DMS114 treated with DMSO at 0.1 percent for 48 hours (cell line): ENCODE measurements at regions not wholly inside any gene's neighbourhood (a gene's known extent, or its start where the extent isn't known, plus 50 kb on each side); places are given as distances from the start of the nearest gene placed in this dataset.
A peak's percentile ranks its signal among the peaks of the same experiment; 100 is the strongest.

ENCODE experiments used
- DNase-seq: peaks from one replicate; lab custom pipeline; 2025; ENCODE audit not compliant: unreplicated experiment; lab: John Stamatoyannopoulos, UW

- DNase-seq = no peak
Observed at GRCh38 chr6:23396949-23397348, 729.1 kb upstream of the NRSN1 start.

DNA sequence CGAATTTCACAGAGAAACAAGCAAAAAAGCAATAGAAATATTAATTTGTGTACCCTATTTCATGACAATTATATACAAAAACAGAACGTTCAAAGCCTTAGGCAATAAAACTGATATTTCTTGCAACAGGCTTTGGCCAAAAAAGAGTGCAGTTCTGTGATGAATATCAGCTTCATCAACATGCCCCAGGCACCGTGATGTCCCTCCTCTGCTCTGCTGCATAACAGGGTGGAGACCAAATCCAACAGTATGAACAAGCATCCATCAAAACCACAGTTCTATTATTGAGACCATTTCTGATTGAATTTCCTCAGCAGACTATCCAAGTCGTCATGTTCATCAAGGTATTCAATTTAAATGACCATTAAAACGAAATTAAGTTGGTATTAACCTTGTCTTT is 722.6 kb upstream of the NRSN1 start:
- DNase-seq = no peak

DNA sequence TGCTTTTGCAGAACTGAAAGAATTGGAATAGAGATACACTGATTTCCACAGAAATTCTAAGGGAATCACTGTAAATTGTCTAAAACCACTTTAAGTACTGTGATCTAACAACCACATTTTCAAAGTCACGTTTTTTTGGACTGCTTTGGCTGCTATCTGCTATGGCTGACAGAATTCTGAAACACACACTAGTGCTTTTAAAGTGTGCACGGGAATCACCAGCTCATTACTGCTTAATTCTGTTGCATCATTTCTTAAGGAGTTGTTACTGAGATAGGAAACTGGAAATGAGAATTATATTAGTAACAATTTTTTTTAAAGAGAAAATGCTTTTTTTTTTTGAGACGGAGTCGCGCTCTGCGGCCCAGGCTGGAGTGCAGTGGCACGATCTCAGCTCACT is 716.5 kb upstream of the NRSN1 start:
- no peak for DNase-seq

GRCh38 chr6:23410439-23410838 is 715.6 kb upstream of the NRSN1 start:
- DNase-seq = no peak

- no peak for DNase-seq
Observed at GRCh38 chr6:23412770-23413169, 713.2 kb upstream of the NRSN1 start.

DNA sequence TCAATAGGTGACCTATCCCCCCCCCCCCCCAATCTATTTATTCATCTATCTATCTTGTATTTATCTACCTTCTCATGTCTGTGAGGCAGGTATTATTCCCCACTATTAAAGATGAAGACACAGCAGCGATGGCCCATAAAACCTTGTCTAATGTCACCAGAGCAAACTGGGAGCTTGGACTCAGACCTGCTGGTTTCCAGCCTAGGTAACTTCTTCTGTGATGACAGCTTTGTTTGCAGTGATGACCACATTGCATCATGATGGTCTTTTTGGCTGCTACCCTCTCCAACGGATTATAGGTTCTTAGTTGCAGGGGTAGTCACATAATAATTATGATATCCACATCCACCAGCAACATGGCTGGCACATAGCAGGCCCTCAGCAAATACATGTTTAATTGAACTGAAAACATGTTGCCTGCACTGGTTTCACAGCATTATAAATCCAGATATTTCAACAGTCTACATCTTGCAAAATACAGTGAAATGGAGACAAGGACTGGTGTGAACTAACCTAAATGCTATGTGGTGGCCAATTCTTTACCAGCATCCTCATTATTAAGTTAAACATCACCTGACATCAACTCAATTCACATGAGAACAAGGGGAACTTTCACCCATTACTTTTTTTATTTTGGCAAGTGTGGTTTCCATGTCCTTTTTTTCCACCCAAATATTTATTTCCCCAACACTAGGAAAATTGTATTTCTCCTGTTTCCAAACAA is 712.5 kb upstream of the NRSN1 start:
- no peak for DNase-seq

DNA sequence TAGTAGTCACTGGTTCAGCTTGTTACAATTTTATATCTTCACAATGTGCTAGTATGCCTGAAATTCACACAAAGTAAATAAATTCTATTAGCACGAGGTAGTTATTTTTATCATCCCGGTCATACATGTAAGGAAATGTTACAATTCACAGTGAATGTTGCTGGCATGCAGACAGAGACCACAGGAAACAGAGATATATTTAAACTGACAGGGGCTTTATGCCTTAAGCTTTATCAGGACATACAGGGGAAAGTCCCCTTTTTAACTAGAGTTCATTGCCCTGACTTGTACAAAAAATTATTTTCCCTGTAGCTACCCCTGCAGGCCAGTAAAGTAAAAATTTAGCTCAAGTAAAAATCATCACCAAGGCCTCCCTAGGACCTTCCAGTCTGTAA is 712.0 kb upstream of the NRSN1 start:
- no peak for DNase-seq

- no peak for DNase-seq
Observed at GRCh38 chr6:23414922-23415321, 711.1 kb upstream of the NRSN1 start.

DNA sequence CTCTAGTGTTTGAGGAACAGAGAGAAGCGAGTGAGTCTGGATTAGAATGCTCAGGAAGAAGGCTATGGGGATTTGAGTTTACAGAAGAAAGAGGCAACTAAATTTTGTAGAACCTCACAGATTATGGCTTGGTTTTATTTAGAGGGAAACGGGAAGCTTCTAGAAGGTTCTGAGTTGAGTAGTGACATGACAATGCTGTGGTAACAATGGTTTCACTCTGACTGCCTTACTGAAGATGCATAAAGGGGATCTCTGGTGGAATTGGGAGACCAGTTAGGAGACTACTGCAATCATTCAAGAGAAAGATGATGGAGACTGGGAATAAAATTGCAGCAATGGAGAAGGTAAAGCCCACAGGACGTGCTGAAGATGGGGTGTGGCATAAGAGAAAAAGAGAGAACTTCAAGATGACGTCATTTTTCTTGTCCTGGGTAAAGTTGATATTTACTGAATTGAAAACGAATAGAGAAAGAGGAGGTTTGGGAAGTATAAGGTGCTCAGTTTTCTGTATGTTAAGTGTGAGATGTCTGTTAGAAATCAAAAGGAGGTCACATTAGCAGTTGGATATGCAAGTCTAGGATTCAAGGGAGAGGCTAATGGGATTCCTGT is 710.1 kb upstream of the NRSN1 start:
- no peak for DNase-seq

DNA sequence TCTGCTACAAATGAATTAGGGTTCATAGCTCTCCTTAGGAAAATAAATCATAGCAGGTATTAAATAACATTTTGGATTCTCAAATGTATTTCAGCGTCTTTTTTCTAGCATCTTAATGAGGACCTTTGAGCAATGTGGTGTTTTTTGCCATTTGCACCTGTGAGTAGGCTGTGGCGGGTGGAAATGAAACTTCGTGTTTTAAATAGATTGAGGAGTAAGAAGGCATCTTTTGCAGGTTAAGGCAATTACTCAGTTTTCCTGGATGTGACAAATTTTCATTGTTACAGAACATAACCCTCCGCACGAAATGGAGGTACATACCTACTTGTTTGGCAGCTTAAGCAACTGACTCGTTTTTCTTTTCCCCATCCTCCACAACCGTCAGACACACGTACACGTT is 708.9 kb upstream of the NRSN1 start:
- DNase-seq = no peak

DNA sequence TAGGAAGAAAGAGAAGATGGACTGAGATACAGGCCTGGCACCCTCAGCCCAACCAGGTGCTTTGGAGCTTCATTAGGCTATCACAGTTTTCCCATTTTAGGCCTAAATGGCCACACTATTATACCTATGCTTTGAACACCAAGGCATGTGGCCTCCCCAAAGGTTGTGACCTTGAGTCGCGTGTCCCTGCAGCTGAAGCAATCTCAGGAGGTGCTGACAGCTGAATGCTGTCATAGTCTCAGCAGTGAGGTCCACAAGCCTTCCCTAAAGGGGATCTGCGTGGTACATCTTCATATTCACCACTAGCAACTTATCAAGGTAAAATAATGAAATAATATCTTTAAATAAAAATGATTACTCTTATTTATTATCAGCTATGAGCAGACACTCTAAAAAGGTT is 707.9 kb upstream of the NRSN1 start:
- DNase-seq = no peak

GRCh38 chr6:23419046-23419445 is 707.0 kb upstream of the NRSN1 start:
- no peak for DNase-seq

GRCh38 chr6:23420659-23421350 is 705.2 kb upstream of the NRSN1 start:
- DNase-seq = no peak

DNA sequence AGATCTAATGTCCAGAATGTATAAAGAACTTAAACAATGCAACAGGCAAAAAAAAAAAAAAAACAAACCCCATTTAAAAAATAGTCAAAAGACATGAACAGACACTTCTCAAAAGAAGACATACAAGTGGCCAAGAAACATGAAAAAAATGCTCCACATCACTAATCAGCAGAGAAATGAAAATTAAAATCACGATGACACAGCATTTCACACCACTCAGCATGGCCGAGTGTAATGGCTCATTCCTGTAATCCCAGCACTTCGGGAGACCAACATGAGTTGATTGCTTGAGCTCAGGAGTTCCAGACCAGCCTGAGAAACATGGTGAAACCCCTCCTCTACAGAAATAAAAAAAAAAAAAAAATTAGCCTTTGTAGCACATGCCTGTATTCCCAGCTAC is 701.4 kb upstream of the NRSN1 start:
- DNase-seq = no peak

GRCh38 chr6:23435126-23435525 is 690.9 kb upstream of the NRSN1 start:
- DNase-seq = no peak

DNA sequence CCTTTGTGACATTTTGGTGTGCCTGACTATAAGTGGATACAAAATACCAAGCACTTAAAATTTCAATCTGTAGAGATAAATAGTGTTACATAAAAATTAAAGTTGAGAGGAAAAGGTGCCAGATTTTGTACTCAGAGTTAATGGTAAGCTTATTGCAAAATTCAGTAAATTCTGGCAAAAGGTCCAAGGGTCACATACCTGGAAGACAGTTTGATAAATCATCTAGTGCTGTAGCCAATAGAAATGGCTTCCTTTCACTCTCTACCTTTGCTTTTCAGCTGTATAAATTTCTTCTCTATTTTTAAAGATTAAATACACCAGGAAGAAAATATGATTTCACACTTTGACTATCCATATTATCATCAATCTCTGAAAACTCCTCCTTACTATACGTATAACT is 690.2 kb upstream of the NRSN1 start:
- no peak for DNase-seq

DNA sequence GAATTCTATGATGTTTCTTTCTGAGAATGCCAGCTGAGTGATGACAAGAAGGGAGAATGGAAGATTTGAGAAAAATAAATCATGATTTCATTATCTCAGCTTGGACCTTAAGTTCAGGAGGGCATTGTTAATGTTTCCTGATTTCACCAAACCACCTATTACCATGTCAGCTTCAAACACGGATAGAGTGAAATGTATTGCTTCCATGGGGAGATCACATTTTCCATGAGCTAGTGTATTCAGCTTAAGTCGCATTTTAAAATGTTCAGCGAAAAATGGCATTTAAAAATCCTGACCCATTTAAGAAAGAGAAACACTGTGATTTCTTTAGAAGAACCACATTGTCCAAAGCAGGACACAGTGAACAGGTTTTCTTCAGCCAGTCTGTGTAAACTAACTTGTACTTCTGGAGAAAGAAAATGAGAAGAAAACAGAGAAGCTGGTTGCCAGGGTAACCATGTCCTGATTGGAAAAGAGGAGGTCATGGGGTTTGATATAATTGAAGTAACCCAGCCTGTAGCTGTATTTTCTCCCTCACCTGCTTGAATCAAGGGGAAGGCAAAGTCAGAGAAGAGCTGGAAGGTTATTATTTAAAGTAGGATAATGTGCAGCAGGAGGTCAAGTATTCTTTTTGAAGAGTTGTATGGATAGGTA is 684.1 kb upstream of the NRSN1 start:
- no peak for DNase-seq

GRCh38 chr6:23445157-23445710 is 680.8 kb upstream of the NRSN1 start:
- no peak for DNase-seq

DNA sequence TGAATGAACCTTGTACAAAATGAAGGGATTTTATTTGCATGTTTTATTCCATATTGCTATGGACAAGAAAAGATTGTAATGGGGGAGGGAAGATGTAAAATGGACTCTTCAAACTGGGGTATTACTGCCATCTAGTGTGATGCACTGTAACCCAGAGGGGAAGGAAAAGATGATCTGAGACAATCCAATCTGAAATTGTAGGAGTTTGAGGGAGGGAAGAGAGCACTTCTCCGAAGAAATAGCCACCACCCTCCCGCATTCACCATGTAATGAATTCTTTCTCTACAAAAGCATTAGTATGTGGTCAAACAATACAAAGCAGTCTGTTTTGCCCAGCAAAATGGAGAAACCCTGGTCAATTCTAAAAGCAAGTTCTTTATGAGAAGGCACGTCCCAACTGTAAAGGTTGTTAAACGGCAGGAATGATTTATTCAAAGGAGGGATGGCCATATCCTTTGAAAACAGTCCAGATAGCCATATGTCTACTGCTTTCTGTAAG is 679.5 kb upstream of the NRSN1 start:
- peak; percentile 47 for DNase-seq

- no peak for DNase-seq
Observed at GRCh38 chr6:23447731-23448130, 678.3 kb upstream of the NRSN1 start.

GRCh38 chr6:23448281-23448680 is 677.7 kb upstream of the NRSN1 start:
- DNase-seq = no peak
